Hematopoietic multipotent progenitor cell treated with erythropoietin and hydrocortisone succinate and interleukin-3 and kit ligand, for 4 days (in vitro differentiated cells): ENCODE measurements at regions not wholly inside any gene's neighbourhood (a gene's known extent, or its start where the extent isn't known, plus 50 kb on each side); places are given as distances from the start of the nearest gene placed in this dataset.
"Not testable (repeated sequence)": the region's sequence is repeated elsewhere in the genome, so short reads cannot be mapped to it uniquely, and the experiment has no call there.

ENCODE experiments used
- DNase-seq: peaks from one replicate; pipeline ENCODE4 v3.0.0-alpha.2; 2015

GRCh38 chr2:136319237-136319636, 201.3 kb upstream of the CXCR4 start:
- peak; percentile 73 for DNase-seq

GRCh38 chr2:136314240-136314639, 196.3 kb upstream of the CXCR4 start:
- no peak for DNase-seq

GRCh38 chr2:136312568-136312967, 194.6 kb upstream of the CXCR4 start:
- DNase-seq, result not testable (repeated sequence)

GRCh38 chr2:136310797-136311603, 193.1 kb upstream of the CXCR4 start:
- peak; percentile 19 for DNase-seq

GRCh38 chr2:136310005-136310495, 192.1 kb upstream of the CXCR4 start:
- no peak for DNase-seq

GRCh38 chr2:136308611-136309010, 190.7 kb upstream of the CXCR4 start:
- no peak for DNase-seq

- DNase-seq, result no peak
Observed at GRCh38 chr2:136306836-136307235, 188.9 kb upstream of the CXCR4 start.

GRCh38 chr2:136305517-136306192, 187.7 kb upstream of the CXCR4 start:
- DNase-seq, result peak; percentile 17

GRCh38 chr2:136301006-136301405, 183.1 kb upstream of the CXCR4 start:
- no peak for DNase-seq

GRCh38 chr2:136298631-136299030, 180.7 kb upstream of the CXCR4 start:
- DNase-seq, result no peak

- DNase-seq, result no peak
Observed at GRCh38 chr2:136297994-136298393, 180.0 kb upstream of the CXCR4 start.

GRCh38 chr2:136297312-136297711, 179.4 kb upstream of the CXCR4 start:
- no peak for DNase-seq

GRCh38 chr2:136295168-136295567, 177.2 kb upstream of the CXCR4 start:
- no peak for DNase-seq

- DNase-seq, result no peak
Observed at GRCh38 chr2:136291871-136292270, 173.9 kb upstream of the CXCR4 start.

- DNase-seq, result no peak
Observed at GRCh38 chr2:136290326-136290725, 172.4 kb upstream of the CXCR4 start.

- no peak for DNase-seq
Observed at GRCh38 chr2:136288249-136288648, 170.3 kb upstream of the CXCR4 start.

GRCh38 chr2:136286423-136286822, 168.5 kb upstream of the CXCR4 start:
- no peak for DNase-seq

GRCh38 chr2:136284226-136285119, 166.5 kb upstream of the CXCR4 start:
- DNase-seq, result no peak

GRCh38 chr2:136282251-136282650, 164.3 kb upstream of the CXCR4 start:
- DNase-seq, result no peak

- peak; percentile 25 for DNase-seq
Observed at GRCh38 chr2:136281281-136282114, 163.5 kb upstream of the CXCR4 start.

GRCh38 chr2:136266346-136266745, 148.4 kb upstream of the CXCR4 start:
- not testable (repeated sequence) for DNase-seq

GRCh38 chr2:136259551-136259950, 141.6 kb upstream of the CXCR4 start:
- DNase-seq, result no peak
